B cell (primary cell): ENCODE measurements at regions not wholly inside any gene's neighbourhood (a gene's known extent, or its start where the extent isn't known, plus 50 kb on each side); places are given as distances from the start of the nearest gene placed in this dataset.

Source experiments
- CTCF ChIP-seq: fragments of 200-600 bp; IDR thresholded peaks from one replicate; pipeline ENCODE4 v1.8.0; 2022; ENCODE audit warnings: antibody characterized with exemption, mild to moderate bottlenecking
- EZH2 ChIP-seq: IDR thresholded peaks from 2 replicates; pipeline ENCODE4 v1.6.1; 2012; ENCODE audit warnings: borderline replicate concordance, low read depth, mild to moderate bottlenecking, moderate library complexity, low read length; ENCODE audit not compliant: insufficient read depth, poor library complexity, severe bottlenecking

- TF ChIP-seq CTCF (no peak), EZH2 (no peak)
Observed at GRCh38 chr1:43008115-43009060, 49.7 kb upstream of the SLC2A1 start.
